ENCODE measurements at regions not wholly inside any gene's neighbourhood (a gene's known extent, or its start where the extent isn't known, plus 50 kb on each side); places are given as distances from the start of the nearest gene placed in this dataset.

DNA sequence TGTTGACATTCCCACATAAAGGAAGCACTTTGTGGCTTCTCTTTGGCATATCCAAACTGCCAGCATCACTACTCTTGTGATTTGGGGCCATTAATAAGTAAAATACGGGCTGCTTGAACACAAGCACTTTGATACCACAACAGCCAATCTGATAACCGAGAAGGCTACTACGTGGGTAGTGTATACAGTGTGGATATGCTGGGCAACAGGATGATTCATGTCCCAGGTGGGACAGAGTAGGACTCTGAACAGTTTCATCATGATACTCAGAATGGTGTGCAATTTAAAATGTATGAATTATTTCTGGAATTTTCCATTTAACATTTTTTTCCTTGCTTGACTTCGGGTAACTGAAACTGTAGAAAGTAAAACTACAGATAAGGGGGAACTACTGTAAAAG lies 225.0 kb upstream of the DDHD1 start:
- H3K9ac ChIP-seq (ENCODE audit: low read length), result no peak overlapping the region
- TF ChIP-seq EZH2 (IDR thresholded peaks at IDR 0.05; ENCODE audit: borderline replicate concordance, insufficient read depth, low read depth, low read length, poor library complexity, severe bottlenecking), result no peak
- TF ChIP-seq, protein P1, sequence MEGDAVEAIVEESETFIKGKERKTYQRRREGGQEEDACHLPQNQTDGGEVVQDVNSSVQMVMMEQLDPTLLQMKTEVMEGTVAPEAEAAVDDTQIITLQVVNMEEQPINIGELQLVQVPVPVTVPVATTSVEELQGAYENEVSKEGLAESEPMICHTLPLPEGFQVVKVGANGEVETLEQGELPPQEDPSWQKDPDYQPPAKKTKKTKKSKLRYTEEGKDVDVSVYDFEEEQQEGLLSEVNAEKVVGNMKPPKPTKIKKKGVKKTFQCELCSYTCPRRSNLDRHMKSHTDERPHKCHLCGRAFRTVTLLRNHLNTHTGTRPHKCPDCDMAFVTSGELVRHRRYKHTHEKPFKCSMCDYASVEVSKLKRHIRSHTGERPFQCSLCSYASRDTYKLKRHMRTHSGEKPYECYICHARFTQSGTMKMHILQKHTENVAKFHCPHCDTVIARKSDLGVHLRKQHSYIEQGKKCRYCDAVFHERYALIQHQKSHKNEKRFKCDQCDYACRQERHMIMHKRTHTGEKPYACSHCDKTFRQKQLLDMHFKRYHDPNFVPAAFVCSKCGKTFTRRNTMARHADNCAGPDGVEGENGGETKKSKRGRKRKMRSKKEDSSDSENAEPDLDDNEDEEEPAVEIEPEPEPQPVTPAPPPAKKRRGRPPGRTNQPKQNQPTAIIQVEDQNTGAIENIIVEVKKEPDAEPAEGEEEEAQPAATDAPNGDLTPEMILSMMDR (IDR thresholded peaks at IDR 0.05), result no peak
- ChIA-PET CTCF (no interaction called here), POLR2A (no interaction called here)
- WGBS (ENCODE audit: insufficient coverage), result no CpG with 5 or more reads among the region's 4 CpGs
- H3K27ac ChIP-seq (ENCODE audit: low read length in 2 of 2), result no peak overlapping the region
- H2AFZ ChIP-seq (ENCODE audit: insufficient read depth, low read depth, low read length, poor library complexity, severe bottlenecking), result no peak overlapping the region
- H3K4me3 ChIP-seq (ENCODE audit: control extremely low read depth in 1 of 5, extremely low read depth in 1 of 5, insufficient read depth in 1 of 5, low read depth in 2 of 5, low read length in 4 of 5), result no peak overlapping the region
- ATAC-seq (ENCODE audit: low read depth) (no peak), DNase-seq (no peak)
- no peak overlapping the region for H3K4me2 ChIP-seq (replicated peaks; ENCODE audit: low read depth, low read length, poor library complexity, severe bottlenecking)
- H3K27ac Mint-ChIP-seq, result no peak overlapping the region
- H3K9me3 ChIP-seq (ENCODE audit: control extremely low read depth in 1 of 3, control insufficient read depth in 2 of 3, insufficient read depth in 1 of 3, low read length in 2 of 3), result no peaks in the 10 kb centered on the region
- H4K20me1 ChIP-seq (ENCODE audit: control insufficient read depth, insufficient read depth, low read length, poor library complexity, severe bottlenecking), result no peaks in the 10 kb centered on the region
- no peaks in the 10 kb centered on the region for H3K4me1 Mint-ChIP-seq
- H3K27me3 ChIP-seq (replicated peaks in 1 of 4; ENCODE audit: control extremely low read depth in 1 of 4, control insufficient read depth in 3 of 4, insufficient read depth in 4 of 4, low read length in 3 of 4), result no peaks in the 10 kb centered on the region
- intact Hi-C loops (cut with micrococcal nuclease), result no loop called here
- H3K79me2 ChIP-seq (ENCODE audit: control insufficient read depth, insufficient read depth, low read length), result no peaks in the 10 kb centered on the region
- no peaks in the 10 kb centered on the region for H3K9me3 Mint-ChIP-seq (ENCODE audit: insufficient read depth)
- no peaks in the 10 kb centered on the region for H3K36me3 ChIP-seq (replicated peaks in 1 of 2; ENCODE audit: control extremely low read depth in 1 of 2, control insufficient read depth in 1 of 2, extremely low read depth in 1 of 2, insufficient read depth in 2 of 2, low read length in 1 of 2)
- no peak overlapping the region for H3K4me3 Mint-ChIP-seq
- no peaks in the 10 kb centered on the region for H3K4me1 ChIP-seq (ENCODE audit: control insufficient read depth in 2 of 2, insufficient read depth in 2 of 2, low read length in 2 of 2)
- H3K27me3 Mint-ChIP-seq, result no peaks in the 10 kb centered on the region

DNA sequence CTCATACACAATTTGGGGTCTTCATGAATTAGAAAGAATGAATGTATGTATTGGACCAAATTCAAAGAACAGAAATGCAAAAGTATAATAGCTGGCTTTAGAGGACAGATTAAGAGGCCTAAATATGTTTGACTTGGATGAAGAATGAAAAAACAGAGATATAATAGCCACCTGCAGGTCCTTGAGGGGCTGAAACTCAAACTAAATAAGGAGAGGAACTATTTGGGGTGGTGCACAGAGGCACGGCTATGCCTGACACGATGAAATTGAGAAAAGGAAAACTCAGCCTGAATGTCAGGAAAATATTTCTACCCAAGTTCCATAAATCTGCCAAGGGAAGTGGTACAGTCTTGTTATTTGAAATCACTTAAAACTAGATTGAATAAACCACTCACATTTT lies 222.9 kb upstream of the DDHD1 start:
- Histone ChIP-seq H3K79me2 (ENCODE audit: control insufficient read depth, insufficient read depth, low read length) (no peaks in the 10 kb centered on the region), H3K36me3 (replicated peaks in 1 of 2; ENCODE audit: control extremely low read depth in 1 of 2, control insufficient read depth in 1 of 2, extremely low read depth in 1 of 2, insufficient read depth in 2 of 2, low read length in 1 of 2) (no peaks in the 10 kb centered on the region), H3K4me2 (replicated peaks; ENCODE audit: low read depth, low read length, poor library complexity, severe bottlenecking) (no peak overlapping the region), H3K4me3 (ENCODE audit: control extremely low read depth in 1 of 5, extremely low read depth in 1 of 5, insufficient read depth in 1 of 5, low read depth in 2 of 5, low read length in 4 of 5) (no peak overlapping the region), H3K9me3 (ENCODE audit: control extremely low read depth in 1 of 3, control insufficient read depth in 2 of 3, insufficient read depth in 1 of 3, low read length in 2 of 3) (no peaks in the 10 kb centered on the region), H4K20me1 (ENCODE audit: control insufficient read depth, insufficient read depth, low read length, poor library complexity, severe bottlenecking) (no peaks in the 10 kb centered on the region), H2AFZ (ENCODE audit: insufficient read depth, low read depth, low read length, poor library complexity, severe bottlenecking) (no peak overlapping the region), H3K9ac (ENCODE audit: low read length) (no peak overlapping the region), H3K27ac (ENCODE audit: low read length in 2 of 2) (no peak overlapping the region), H3K27me3 (replicated peaks in 1 of 4; ENCODE audit: control extremely low read depth in 1 of 4, control insufficient read depth in 3 of 4, insufficient read depth in 4 of 4, low read length in 3 of 4) (no peaks in the 10 kb centered on the region), H3K4me1 (ENCODE audit: control insufficient read depth in 2 of 2, insufficient read depth in 2 of 2, low read length in 2 of 2) (no peaks in the 10 kb centered on the region)
- ChIA-PET POLR2A (no interaction called here), CTCF (no interaction called here)
- TF ChIP-seq, protein P1 (IDR thresholded peaks at IDR 0.05), result no peak
- no peak for TF ChIP-seq EZH2 (IDR thresholded peaks at IDR 0.05; ENCODE audit: borderline replicate concordance, insufficient read depth, low read depth, low read length, poor library complexity, severe bottlenecking)
- Mint-ChIP-seq H3K27me3 (no peaks in the 10 kb centered on the region), H3K27ac (no peak overlapping the region), H3K4me1 (no peaks in the 10 kb centered on the region), H3K9me3 (ENCODE audit: insufficient read depth) (no peaks in the 10 kb centered on the region), H3K4me3 (no peak overlapping the region)
- no CpG with 5 or more reads among the region's 2 CpGs for WGBS (ENCODE audit: insufficient coverage)
- intact Hi-C loops (cut with micrococcal nuclease), result no loop called here
- no peak for ATAC-seq (ENCODE audit: low read depth)
- DNase-seq, result no peak

All from B cell (primary cell).